Ovary (tissue), 3 donors: ENCODE measurements at regions not wholly inside any gene's neighbourhood (a gene's known extent, or its start where the extent isn't known, plus 50 kb on each side); places are given as distances from the start of the nearest gene placed in this dataset.

Experiments used
- CTCF ChIP-seq, 3 donors: fragments of 450-650 bp in 2 of 3; fragments of 200-600 bp in 1 of 3; IDR thresholded peaks; one replicate each; pipeline versions ENCODE4 v1.5.1 to v1.8.0; 2016 to 2022; ENCODE audit warnings: antibody characterized with exemption in 3 of 3, mild to moderate bottlenecking in 1 of 3
- EP300 ChIP-seq: sonication (generic); formaldehyde crosslinking; IDR thresholded peaks from one replicate; pipeline ENCODE4 v1.6.1; 2017; ENCODE audit warnings: antibody characterized with exemption
- donor health status: DM: no; HTN: no; CAD: no.

- no peak for TF ChIP-seq CTCF (IDR thresholded peaks at IDR 0.05)
- no peak for TF ChIP-seq EP300
Observed at GRCh38 chr18:67219821-67220220, 296.7 kb downstream of the DSEL start.
